ENCODE measurements at regions not wholly inside any gene's neighbourhood (a gene's known extent, or its start where the extent isn't known, plus 50 kb on each side); places are given as distances from the start of the nearest gene placed in this dataset.

DNA sequence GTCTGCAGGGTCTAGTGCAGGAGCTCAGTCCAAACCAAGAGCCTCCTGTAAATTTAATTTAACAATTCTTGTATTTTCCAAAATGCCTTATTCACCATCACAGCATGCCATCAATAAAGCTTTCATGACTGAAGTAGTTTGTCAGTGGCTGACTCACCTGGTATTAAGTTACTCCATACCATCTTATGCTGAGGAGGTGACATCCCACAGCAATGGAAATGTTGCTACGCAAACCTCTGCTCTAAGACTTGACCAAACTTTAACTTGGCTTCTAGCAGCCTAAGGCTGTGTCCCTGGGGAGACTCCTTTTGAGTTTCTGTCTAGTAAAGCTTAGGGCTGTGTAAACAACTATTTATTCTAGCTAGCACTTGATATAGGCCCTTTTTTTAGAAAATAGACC lies 1231.3 kb upstream of the CDH18 start:
- Mint-ChIP-seq H3K4me1 (ENCODE audit: unreplicated experiment) (peaks cover 14% of the 10 kb centered on the region), H3K27me3 (ENCODE audit: unreplicated experiment) (no peaks in the 10 kb centered on the region), H3K9me3 (ENCODE audit: unreplicated experiment) (no peaks in the 10 kb centered on the region), H3K36me3 (ENCODE audit: low read depth, unreplicated experiment) (no peaks in the 10 kb centered on the region), H3K4me3 (ENCODE audit: unreplicated experiment) (no peak overlapping the region), H3K27ac (ENCODE audit: unreplicated experiment) (no peak overlapping the region)
- no peak for DNase-seq (ENCODE audit: low spot score)
- TF ChIP-seq, protein P1, sequence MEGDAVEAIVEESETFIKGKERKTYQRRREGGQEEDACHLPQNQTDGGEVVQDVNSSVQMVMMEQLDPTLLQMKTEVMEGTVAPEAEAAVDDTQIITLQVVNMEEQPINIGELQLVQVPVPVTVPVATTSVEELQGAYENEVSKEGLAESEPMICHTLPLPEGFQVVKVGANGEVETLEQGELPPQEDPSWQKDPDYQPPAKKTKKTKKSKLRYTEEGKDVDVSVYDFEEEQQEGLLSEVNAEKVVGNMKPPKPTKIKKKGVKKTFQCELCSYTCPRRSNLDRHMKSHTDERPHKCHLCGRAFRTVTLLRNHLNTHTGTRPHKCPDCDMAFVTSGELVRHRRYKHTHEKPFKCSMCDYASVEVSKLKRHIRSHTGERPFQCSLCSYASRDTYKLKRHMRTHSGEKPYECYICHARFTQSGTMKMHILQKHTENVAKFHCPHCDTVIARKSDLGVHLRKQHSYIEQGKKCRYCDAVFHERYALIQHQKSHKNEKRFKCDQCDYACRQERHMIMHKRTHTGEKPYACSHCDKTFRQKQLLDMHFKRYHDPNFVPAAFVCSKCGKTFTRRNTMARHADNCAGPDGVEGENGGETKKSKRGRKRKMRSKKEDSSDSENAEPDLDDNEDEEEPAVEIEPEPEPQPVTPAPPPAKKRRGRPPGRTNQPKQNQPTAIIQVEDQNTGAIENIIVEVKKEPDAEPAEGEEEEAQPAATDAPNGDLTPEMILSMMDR (IDR thresholded peaks at IDR 0.05; ENCODE audit: unreplicated experiment) = no peak

DNA sequence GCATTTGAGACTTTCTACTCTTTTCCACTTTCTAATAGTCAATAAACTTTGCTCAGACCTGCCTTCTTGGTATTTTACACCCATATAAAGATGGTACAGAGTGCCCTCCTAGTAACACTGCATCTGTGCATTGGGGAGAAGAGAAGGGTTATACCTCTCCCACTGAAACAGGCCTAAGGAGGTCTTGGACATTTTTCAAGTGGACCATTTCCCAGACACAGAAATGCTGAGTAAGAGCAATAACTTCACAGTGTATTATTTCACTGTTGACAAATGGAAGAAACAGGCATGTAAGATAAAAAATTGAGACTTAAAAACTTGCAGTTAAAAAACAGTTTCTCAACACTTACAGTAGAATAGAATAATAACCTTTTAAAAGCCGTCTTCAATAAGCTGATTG lies 1224.0 kb upstream of the CDH18 start:
- H3K36me3 Mint-ChIP-seq (ENCODE audit: low read depth, unreplicated experiment) = no peaks in the 10 kb centered on the region
- H3K4me3 Mint-ChIP-seq (ENCODE audit: unreplicated experiment) = no peak overlapping the region
- H3K27ac Mint-ChIP-seq (ENCODE audit: unreplicated experiment) = no peak overlapping the region
- DNase-seq (ENCODE audit: low spot score) = no peak
- H3K27me3 Mint-ChIP-seq (ENCODE audit: unreplicated experiment) = no peaks in the 10 kb centered on the region
- TF ChIP-seq, protein P1 (IDR thresholded peaks at IDR 0.05; ENCODE audit: unreplicated experiment) = no peak
- H3K4me1 Mint-ChIP-seq (ENCODE audit: unreplicated experiment) = peaks cover 1% of the 10 kb centered on the region
- H3K9me3 Mint-ChIP-seq (ENCODE audit: unreplicated experiment) = no peaks in the 10 kb centered on the region

DNA sequence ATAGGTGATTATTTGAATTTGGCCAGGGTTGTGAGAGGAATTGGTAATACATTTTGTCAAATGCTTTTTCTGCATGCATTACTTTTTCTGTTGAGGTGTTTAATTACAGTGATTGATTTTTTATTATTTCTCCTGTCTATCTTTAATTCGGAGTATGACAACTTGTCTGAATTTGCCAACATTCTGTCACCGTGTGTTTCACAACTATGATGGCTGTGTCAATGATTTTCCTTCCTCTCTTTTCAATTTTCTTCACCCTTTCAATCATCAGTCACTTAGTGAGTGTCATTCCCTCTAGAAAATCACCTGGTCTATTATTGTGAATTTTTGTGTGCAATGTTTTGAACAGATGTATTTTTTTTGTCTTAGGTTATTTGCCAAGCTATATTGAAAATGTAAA lies 1221.4 kb upstream of the CDH18 start:
- H3K27me3 Mint-ChIP-seq (ENCODE audit: unreplicated experiment) = no peaks in the 10 kb centered on the region
- H3K27ac Mint-ChIP-seq (ENCODE audit: unreplicated experiment) = no peak overlapping the region
- H3K4me1 Mint-ChIP-seq (ENCODE audit: unreplicated experiment) = no peaks in the 10 kb centered on the region
- no peaks in the 10 kb centered on the region for H3K36me3 Mint-ChIP-seq (ENCODE audit: low read depth, unreplicated experiment)
- TF ChIP-seq, protein P1 (IDR thresholded peaks at IDR 0.05; ENCODE audit: unreplicated experiment) = no peak
- no peaks in the 10 kb centered on the region for H3K9me3 Mint-ChIP-seq (ENCODE audit: unreplicated experiment)
- no peak overlapping the region for H3K4me3 Mint-ChIP-seq (ENCODE audit: unreplicated experiment)
- no peak for DNase-seq (ENCODE audit: low spot score)

DNA sequence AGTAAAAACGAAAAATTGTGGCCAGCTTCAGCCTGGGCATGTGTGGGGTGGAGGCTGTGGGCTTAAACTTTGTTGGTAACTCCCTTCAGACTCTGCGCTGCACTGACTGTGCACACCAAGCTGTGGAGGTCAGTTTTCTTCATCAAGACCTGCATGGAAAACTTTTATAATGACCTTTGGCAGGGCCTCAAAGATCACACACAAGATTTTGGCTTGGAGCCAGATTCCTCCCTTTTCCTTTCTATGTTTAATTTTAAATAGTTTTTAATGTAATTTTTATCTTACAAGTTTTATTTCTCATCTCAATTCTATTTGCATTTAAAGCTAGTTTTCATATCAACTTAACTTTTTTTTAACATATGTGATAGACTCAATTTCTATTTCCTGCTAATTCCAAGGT lies 1211.1 kb upstream of the CDH18 start:
- H3K4me1 Mint-ChIP-seq (ENCODE audit: unreplicated experiment) = no peaks in the 10 kb centered on the region

DNA sequence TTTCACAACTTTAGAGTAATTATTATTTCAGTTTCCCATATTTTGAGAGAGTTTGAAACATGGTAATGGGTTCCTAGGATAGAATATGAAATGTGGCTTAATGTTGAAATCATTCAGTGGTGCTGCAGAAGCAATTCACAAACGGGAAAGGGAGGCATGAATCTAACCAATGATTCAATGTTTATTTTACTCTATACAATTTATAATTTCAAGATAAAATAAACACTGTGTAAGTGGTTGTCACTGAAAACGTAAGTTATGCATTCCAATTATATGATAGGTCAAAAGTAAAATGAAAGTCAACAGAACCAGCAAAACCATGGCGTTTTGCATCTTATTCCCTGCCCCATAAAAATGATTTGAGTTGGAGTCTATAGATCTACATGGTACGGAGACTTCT lies 1207.1 kb upstream of the CDH18 start:
- no peaks in the 10 kb centered on the region for H3K4me1 Mint-ChIP-seq (ENCODE audit: unreplicated experiment)
- no peaks in the 10 kb centered on the region for H3K36me3 Mint-ChIP-seq (ENCODE audit: low read depth, unreplicated experiment)
- H3K9me3 Mint-ChIP-seq (ENCODE audit: unreplicated experiment) = no peaks in the 10 kb centered on the region
- no peak overlapping the region for H3K4me3 Mint-ChIP-seq (ENCODE audit: unreplicated experiment)
- no peak for DNase-seq (ENCODE audit: low spot score)
- no peak overlapping the region for H3K27ac Mint-ChIP-seq (ENCODE audit: unreplicated experiment)
- no peaks in the 10 kb centered on the region for H3K27me3 Mint-ChIP-seq (ENCODE audit: unreplicated experiment)
- TF ChIP-seq, protein P1 (IDR thresholded peaks at IDR 0.05; ENCODE audit: unreplicated experiment) = no peak

More for the DNA sequence above, 1211.1 kb upstream of the CDH18 start:
- TF ChIP-seq, protein P1 (IDR thresholded peaks at IDR 0.05; ENCODE audit: unreplicated experiment) = no peak
- no peak for DNase-seq (ENCODE audit: low spot score)
- Mint-ChIP-seq H3K27me3 (ENCODE audit: unreplicated experiment) (no peaks in the 10 kb centered on the region), H3K9me3 (ENCODE audit: unreplicated experiment) (no peaks in the 10 kb centered on the region), H3K36me3 (ENCODE audit: low read depth, unreplicated experiment) (no peaks in the 10 kb centered on the region), H3K27ac (ENCODE audit: unreplicated experiment) (no peak overlapping the region), H3K4me3 (ENCODE audit: unreplicated experiment) (no peak overlapping the region)
